Islet precursor cell (in vitro differentiated cells): ENCODE measurements at regions not wholly inside any gene's neighbourhood (a gene's known extent, or its start where the extent isn't known, plus 50 kb on each side); places are given as distances from the start of the nearest gene placed in this dataset.

Experiments used
- DNase-seq: peaks from one replicate; pipeline ENCODE4 v3.0.0-alpha.2; 2018

GRCh38 chr6:134706806-134707205, 243.1 kb downstream of the ALDH8A1 start:
- no peak for DNase-seq

GRCh38 chr6:134706153-134706552, 243.7 kb downstream of the ALDH8A1 start:
- DNase-seq, result no peak

- DNase-seq, result no peak
These were observed 246.7 kb downstream of the ALDH8A1 start for GRCh38 chr6:134703206-134703605.

- no peak for DNase-seq
These were observed 247.6 kb downstream of the ALDH8A1 start for GRCh38 chr6:134702279-134702678.

- no peak for DNase-seq
These were observed 248.6 kb downstream of the ALDH8A1 start for GRCh38 chr6:134701301-134701700.

- DNase-seq, result no peak
These were observed 251.7 kb downstream of the ALDH8A1 start for GRCh38 chr6:134698228-134698627.

- DNase-seq, result no peak
These were observed 257.9 kb downstream of the ALDH8A1 start for GRCh38 chr6:134692008-134692407.

GRCh38 chr6:134691180-134691579, 258.7 kb downstream of the ALDH8A1 start:
- DNase-seq, result no peak

GRCh38 chr6:134690048-134690447, 259.9 kb downstream of the ALDH8A1 start:
- no peak for DNase-seq

- DNase-seq, result no peak
These were observed 260.3 kb downstream of the ALDH8A1 start for GRCh38 chr6:134689641-134690040.

- no peak for DNase-seq
These were observed 260.7 kb downstream of the ALDH8A1 start for GRCh38 chr6:134689177-134689576.

- no peak for DNase-seq
These were observed 263.8 kb downstream of the ALDH8A1 start for GRCh38 chr6:134686071-134686470.

- DNase-seq, result no peak
These were observed 265.5 kb downstream of the ALDH8A1 start for GRCh38 chr6:134684423-134684795.

- DNase-seq, result no peak
These were observed 266.0 kb downstream of the ALDH8A1 start for GRCh38 chr6:134683783-134684422.

GRCh38 chr6:134680433-134680832, 269.5 kb downstream of the ALDH8A1 start:
- no peak for DNase-seq

- no peak for DNase-seq
These were observed 269.9 kb downstream of the ALDH8A1 start for GRCh38 chr6:134680021-134680420.

GRCh38 chr6:134678436-134678889, 271.4 kb downstream of the ALDH8A1 start:
- no peak for DNase-seq

GRCh38 chr6:134676307-134677281, 273.3 kb downstream of the ALDH8A1 start:
- no peak for DNase-seq

- no peak for DNase-seq
These were observed 274.5 kb downstream of the ALDH8A1 start for GRCh38 chr6:134675110-134676054.

GRCh38 chr6:134674562-134674961, 275.3 kb downstream of the ALDH8A1 start:
- DNase-seq, result no peak

GRCh38 chr6:134669485-134669884, 280.4 kb downstream of the ALDH8A1 start:
- DNase-seq, result no peak

GRCh38 chr6:134667111-134667510, 282.8 kb downstream of the ALDH8A1 start:
- no peak for DNase-seq

- no peak for DNase-seq
These were observed 283.8 kb downstream of the ALDH8A1 start for GRCh38 chr6:134666125-134666524.
